ENCODE measurements at regions not wholly inside any gene's neighbourhood (a gene's known extent, or its start where the extent isn't known, plus 50 kb on each side); places are given as distances from the start of the nearest gene placed in this dataset.

DNA sequence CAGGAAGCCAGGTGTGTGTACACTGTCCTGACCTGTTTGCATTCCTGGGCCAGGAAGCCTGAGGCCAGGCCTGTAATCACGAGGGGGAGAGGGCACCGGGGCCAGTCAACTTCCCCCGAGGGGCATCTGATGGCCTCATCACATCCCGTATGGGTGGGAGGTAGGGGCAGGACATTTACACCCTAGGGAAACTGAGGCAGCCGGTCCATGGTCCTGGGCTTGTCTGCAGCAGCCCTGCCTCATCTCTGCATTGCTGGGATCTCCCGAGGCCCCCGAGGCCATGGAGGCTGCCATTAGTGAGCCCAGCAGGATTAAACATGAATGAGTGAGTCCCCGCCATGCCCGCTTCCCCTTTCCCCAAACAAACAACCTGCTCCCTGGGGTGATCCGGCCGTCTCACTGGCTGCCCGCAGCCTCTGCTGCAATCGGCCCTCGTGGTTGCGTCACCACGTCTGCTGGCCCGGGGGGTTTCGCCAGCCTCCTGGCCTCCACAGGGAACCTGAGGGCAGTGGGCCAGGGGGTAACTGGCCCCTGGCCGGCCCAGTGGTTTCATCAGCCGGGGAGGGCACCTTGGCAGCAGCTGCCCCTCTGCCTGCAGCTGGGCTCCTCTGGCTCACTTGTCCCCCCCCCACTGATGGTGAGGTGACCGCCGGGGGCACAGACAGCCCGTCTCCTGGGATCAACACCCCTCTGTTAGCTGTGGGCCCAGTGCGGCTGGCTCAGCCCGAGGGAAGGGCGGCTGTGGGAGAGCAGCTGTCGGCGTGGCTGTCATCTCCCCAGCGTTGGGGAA is 88.3 kb upstream of the GSE1 start:
- TF ChIP-seq CTCF (conservative IDR thresholded peaks at IDR 0.05) (no peak), ZFX (IDR thresholded peaks at IDR 0.05) (peak; percentile 39; the same call in 1 of the 2 replicates)

All from C4-2B (cell line).